OCI-LY7 (cell line): ENCODE measurements at regions not wholly inside any gene's neighbourhood (a gene's known extent, or its start where the extent isn't known, plus 50 kb on each side); places are given as distances from the start of the nearest gene placed in this dataset.

Experiments used
- BruUV-seq: library from RNA; stranded (reverse); fragments of 400-500 nt; replicated peaks from 2 replicates; lab custom pipeline; 2021; lab: Mats Ljungman, UMichigan
- CTCF ChIA-PET: fragments of 300-600 bp; sonication (Branson Sonifier 250); formaldehyde crosslinking; loops from one replicate; lab custom pipeline; 2022; ENCODE audit warnings: antibody characterized with exemption; ENCODE audit not compliant: unreplicated experiment; lab: Charles Lee
- POLR2A ChIA-PET: fragments of 300-600 bp; sonication (Branson Sonifier 250); formaldehyde crosslinking; loops from one replicate; lab custom pipeline; 2022; ENCODE audit warnings: antibody characterized with exemption; lab: Charles Lee
- DNase-seq: peaks from one replicate; pipeline ENCODE4 v3.0.0-alpha.2; 2015; ENCODE audit warnings: low spot score
- H2AFZ ChIP-seq: fragments of 200-600 bp; sonication (generic), shearing (Covaris generic); 2 replicates; pipeline ENCODE4 v1.6.1; 2014; ENCODE audit warnings: mild to moderate bottlenecking, antibody characterized with exemption, low read length, moderate library complexity
- H3K27ac ChIP-seq: fragments of 200-600 bp; sonication (generic); 2 replicates; pipeline ENCODE4 v1.5.1; 2014; ENCODE audit warnings: mixed run types, low read depth, mild to moderate bottlenecking, moderate library complexity, low read length, inconsistent platforms; ENCODE audit not compliant: poor library complexity, severe bottlenecking
- H3K36me3 ChIP-seq: fragments of 200-600 bp; sonication (generic); 2 replicates; pipeline ENCODE4 v1.6.1; 2014; ENCODE audit warnings: mild to moderate bottlenecking, antibody characterized with exemption, low read length, moderate library complexity, mixed read lengths; ENCODE audit not compliant: insufficient read depth
- H3K4me1 ChIP-seq: fragments of 200-600 bp; sonication (generic); 2 replicates; pipeline ENCODE4 v1.5.1; 2014; ENCODE audit warnings: mild to moderate bottlenecking, low read length; ENCODE audit not compliant: insufficient read depth, poor library complexity, severe bottlenecking
- H3K4me2 ChIP-seq: fragments of 200-600 bp; sonication (generic); 2 replicates; pipeline ENCODE4 v1.6.1; 2014; ENCODE audit warnings: mild to moderate bottlenecking, low read length
- H3K4me3 ChIP-seq: fragments of 200-600 bp; sonication (generic); 2 replicates; pipeline ENCODE4 v1.5.1; 2014; ENCODE audit warnings: mild to moderate bottlenecking, low read depth, low read length; ENCODE audit not compliant: poor library complexity, severe bottlenecking
- H3K79me2 ChIP-seq: fragments of 200-600 bp; sonication (generic); 2 replicates; pipeline ENCODE4 v1.6.1; 2016; ENCODE audit warnings: low read depth, mild to moderate bottlenecking, low read length, moderate library complexity, mixed read lengths; ENCODE audit not compliant: insufficient read depth
- H3K9me2 ChIP-seq: fragments of 200-600 bp; sonication (generic); 2 replicates; pipeline ENCODE4 v1.6.1; 2016; ENCODE audit warnings: mild to moderate bottlenecking, low read length, mixed read lengths; ENCODE audit not compliant: insufficient read depth
- H3K9me3 ChIP-seq: fragments of 200-600 bp; sonication (generic); 2 replicates; pipeline ENCODE4 v1.6.1; 2014; ENCODE audit warnings: mild to moderate bottlenecking, mixed run types, low read length, mixed read lengths
- H4K20me1 ChIP-seq: fragments of 200-600 bp; sonication (generic); 2 replicates; pipeline ENCODE4 v1.6.1; 2014; ENCODE audit warnings: mild to moderate bottlenecking, antibody characterized with exemption, low read length, moderate library complexity, mixed read lengths; ENCODE audit not compliant: insufficient read depth
- EZH2phosphoT487 ChIP-seq: fragments of 200-600 bp; sonication (generic); IDR thresholded peaks from 2 replicates; pipeline ENCODE4 v1.6.1; 2018; ENCODE audit warnings: low read depth, borderline replicate concordance, mild to moderate bottlenecking, mixed run types, antibody characterized with exemption, low read length, moderate library complexity, mixed read lengths
- intact Hi-C: fragments of 100-400 bp; cut with micrococcal nuclease; formaldehyde crosslinking; loops from one replicate; pipeline ENCODE4 v1.10.0; 2022; ENCODE audit not compliant: unreplicated experiment
- TF ChIP-seq, protein P1 (sequence below): fragments of 200-600 bp; sonication (generic); conservative IDR thresholded peaks from 2 replicates; pipeline ENCODE4 v1.5.1; 2014; ENCODE audit warnings: mild to moderate bottlenecking, antibody characterized with exemption, low read length, moderate library complexity, mixed read lengths

DNA sequence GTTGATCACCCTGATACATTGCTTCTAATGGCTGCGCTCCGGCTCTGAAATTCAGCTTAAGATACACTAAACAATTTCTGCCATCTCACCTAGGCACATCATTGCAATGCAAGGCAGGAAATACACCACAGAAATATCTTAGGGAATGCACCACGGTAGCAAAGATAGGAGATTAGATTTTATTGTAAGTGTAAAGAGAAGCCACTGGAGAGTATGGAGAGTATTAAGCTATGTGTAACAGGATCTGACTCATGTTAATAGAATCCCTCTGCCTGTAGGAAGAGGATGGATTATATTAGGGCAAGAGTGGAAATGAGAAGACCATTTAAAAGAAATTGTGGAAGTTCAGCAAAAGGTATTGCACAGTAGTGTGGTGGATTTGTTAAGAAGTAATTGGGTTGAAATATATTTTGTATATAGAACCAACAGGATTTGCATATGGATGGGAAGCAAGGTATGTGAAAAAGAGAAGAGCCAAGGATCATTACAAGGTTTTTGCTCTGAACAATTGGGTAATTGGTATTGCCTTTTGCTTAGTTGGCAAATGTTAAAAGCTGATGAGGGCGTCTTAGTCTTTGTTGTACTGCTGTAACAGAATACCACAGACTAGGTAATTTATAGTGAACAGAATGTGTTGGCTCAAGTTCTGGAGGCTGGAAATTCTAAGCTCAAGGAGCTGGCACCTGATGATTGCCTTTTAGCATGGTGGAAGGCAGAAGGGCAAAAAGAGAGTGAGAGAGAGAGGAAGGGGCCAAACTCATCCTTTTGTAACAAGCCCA is 636.1 kb downstream of the PSAT1 start:
- no peaks in the 10 kb centered on the region for H3K36me3 ChIP-seq
- no peak overlapping the region for H3K27ac ChIP-seq
- DNase-seq: no peak
- H3K4me3 ChIP-seq: no peak overlapping the region
- POLR2A ChIA-PET: interaction anchor here (0.7 kb wide), 2 partner anchors 239 to 876 kb away, joined by 3 read pairs; no protein-coding TSS in a partner anchor
- H3K9me3 ChIP-seq: no peaks in the 10 kb centered on the region
- TF ChIP-seq EZH2phosphoT487: no peak
- TF ChIP-seq, protein P1, sequence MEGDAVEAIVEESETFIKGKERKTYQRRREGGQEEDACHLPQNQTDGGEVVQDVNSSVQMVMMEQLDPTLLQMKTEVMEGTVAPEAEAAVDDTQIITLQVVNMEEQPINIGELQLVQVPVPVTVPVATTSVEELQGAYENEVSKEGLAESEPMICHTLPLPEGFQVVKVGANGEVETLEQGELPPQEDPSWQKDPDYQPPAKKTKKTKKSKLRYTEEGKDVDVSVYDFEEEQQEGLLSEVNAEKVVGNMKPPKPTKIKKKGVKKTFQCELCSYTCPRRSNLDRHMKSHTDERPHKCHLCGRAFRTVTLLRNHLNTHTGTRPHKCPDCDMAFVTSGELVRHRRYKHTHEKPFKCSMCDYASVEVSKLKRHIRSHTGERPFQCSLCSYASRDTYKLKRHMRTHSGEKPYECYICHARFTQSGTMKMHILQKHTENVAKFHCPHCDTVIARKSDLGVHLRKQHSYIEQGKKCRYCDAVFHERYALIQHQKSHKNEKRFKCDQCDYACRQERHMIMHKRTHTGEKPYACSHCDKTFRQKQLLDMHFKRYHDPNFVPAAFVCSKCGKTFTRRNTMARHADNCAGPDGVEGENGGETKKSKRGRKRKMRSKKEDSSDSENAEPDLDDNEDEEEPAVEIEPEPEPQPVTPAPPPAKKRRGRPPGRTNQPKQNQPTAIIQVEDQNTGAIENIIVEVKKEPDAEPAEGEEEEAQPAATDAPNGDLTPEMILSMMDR: no peak
- BruUV-seq: no TSS peak
- H4K20me1 ChIP-seq: no peaks in the 10 kb centered on the region
- no peaks in the 10 kb centered on the region for H3K9me2 ChIP-seq
- H3K4me2 ChIP-seq: no peak overlapping the region
- CTCF ChIA-PET: no interaction called here
- intact Hi-C loops: no loop called here
- H3K4me1 ChIP-seq: no peaks in the 10 kb centered on the region
- H3K79me2 ChIP-seq: no peaks in the 10 kb centered on the region
- no peak overlapping the region for H2AFZ ChIP-seq

DNA sequence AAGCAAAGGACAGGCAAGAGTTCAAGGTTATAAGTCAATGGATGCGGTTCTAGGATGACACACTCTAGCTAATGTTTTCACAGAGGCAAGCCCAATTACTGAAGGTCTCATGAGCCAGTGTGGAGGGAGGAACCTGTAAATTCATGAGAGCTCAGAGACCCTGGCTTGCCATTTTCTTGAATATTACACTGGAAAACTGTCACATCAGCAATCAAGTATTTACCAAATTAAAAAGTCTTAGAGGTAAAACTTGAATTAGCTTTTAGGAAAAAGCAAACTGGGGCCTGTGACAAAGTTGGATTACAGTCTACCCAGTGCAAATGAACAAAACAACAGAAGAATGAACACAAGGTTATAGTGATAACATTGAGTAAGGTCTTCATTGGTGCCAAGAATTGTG is 636.9 kb upstream of the TLE4 start:
- POLR2A ChIA-PET: no interaction called here
- intact Hi-C loops: no loop called here

More for the DNA sequence above, 636.9 kb upstream of the TLE4 start:
- no peak overlapping the region for H3K27ac ChIP-seq
- no peak for DNase-seq
- TF ChIP-seq EZH2phosphoT487: no peak
- TF ChIP-seq, protein P1: no peak
- no peaks in the 10 kb centered on the region for H3K79me2 ChIP-seq
- H2AFZ ChIP-seq: no peak overlapping the region
- H3K4me1 ChIP-seq: no peaks in the 10 kb centered on the region
- no peaks in the 10 kb centered on the region for H3K9me3 ChIP-seq
- CTCF ChIA-PET: no interaction called here
- no peak overlapping the region for H3K4me3 ChIP-seq
- no peaks in the 10 kb centered on the region for H3K9me2 ChIP-seq
- no peak overlapping the region for H3K4me2 ChIP-seq
- H3K36me3 ChIP-seq: no peaks in the 10 kb centered on the region
- no TSS peak for BruUV-seq
- no peaks in the 10 kb centered on the region for H4K20me1 ChIP-seq
